ENCODE measurements at regions not wholly inside any gene's neighbourhood (a gene's known extent, or its start where the extent isn't known, plus 50 kb on each side); places are given as distances from the start of the nearest gene placed in this dataset.

- 0% methylated on average over 1 of the region's 1 CpG for WGBS (ENCODE audit: low lambda C conversion rate)
- H4K20me1 ChIP-seq (ENCODE audit: insufficient read depth, low read length) = no peaks in the 10 kb centered on the region
- no peaks in the 10 kb centered on the region for H3K9me3 ChIP-seq (ENCODE audit: low read length)
- ChIA-PET POLR2A (no interaction called here), CTCF (ENCODE audit: low intra/inter-chr PET ratio, low total read pairs) (no interaction called here)
- no peak overlapping the region for H3K4me2 ChIP-seq (ENCODE audit: low read depth, low read length)
- in situ Hi-C loops (cut with HindIII; ENCODE audit: extremely low pct_ligation_motif_present, low pct_unique_long_range_greater_than_20kb) (no loop called here), intact Hi-C loops (cut with micrococcal nuclease; ENCODE audit: unreplicated experiment) (no loop called here)
- no TSS peak for BruUV-seq (replicated peaks)
- H3K4me1 ChIP-seq (ENCODE audit: insufficient read depth, low read length) = no peaks in the 10 kb centered on the region
- H3K27ac ChIP-seq (ENCODE audit: extremely low read length, insufficient read depth, low read length) = no peak overlapping the region
- H3K9ac ChIP-seq (ENCODE audit: insufficient read depth, low read depth, low read length) = no peak overlapping the region
- no peak overlapping the region for H3K4me3 ChIP-seq (replicated peaks in 1 of 3; ENCODE audit: insufficient read depth in 1 of 3, low read depth in 2 of 3, low read length in 3 of 3)
- FAIRE-seq (no peak), DNase-seq (ENCODE audit: low spot score) (no peak), ATAC-seq (no peak)
- no peaks in the 10 kb centered on the region for H3K79me2 ChIP-seq (ENCODE audit: insufficient read depth, low read length)
- no peak overlapping the region for H2AFZ ChIP-seq (ENCODE audit: low read length)
- no peaks in the 10 kb centered on the region for H3K36me3 ChIP-seq (replicated peaks in 1 of 2; ENCODE audit: control insufficient read depth in 1 of 2, insufficient read depth in 2 of 2, low read length in 2 of 2)
- no peaks in the 10 kb centered on the region for H3K27me3 ChIP-seq (ENCODE audit: control insufficient read depth in 1 of 2, insufficient read depth in 2 of 2, low read length in 2 of 2)
- TF ChIP-seq ZNF33B (CRISPR knock-in tag; IDR thresholded peaks at IDR 0.05) (no peak), ZFP37 (CRISPR knock-in tag; IDR thresholded peaks at IDR 0.05; ENCODE audit: borderline replicate concordance) (no peak), NFE2L1 (CRISPR knock-in tag; IDR thresholded peaks at IDR 0.05; ENCODE audit: borderline replicate concordance) (no peak), RFX3 (CRISPR knock-in tag; IDR thresholded peaks at IDR 0.05) (no peak), ZNF879 (CRISPR knock-in tag; IDR thresholded peaks at IDR 0.05) (no peak), ZNF460 (CRISPR knock-in tag; IDR thresholded peaks at IDR 0.05; ENCODE audit: borderline replicate concordance) (no peak), HNRNPL (IDR thresholded peaks at IDR 0.05; ENCODE audit: low read depth, low read length) (no peak), ZNF674 (CRISPR knock-in tag; IDR thresholded peaks at IDR 0.05; ENCODE audit: low read depth) (no peak), ZNF614 (CRISPR knock-in tag; IDR thresholded peaks at IDR 0.05; ENCODE audit: borderline replicate concordance) (no peak), CENPX (CRISPR knock-in tag; IDR thresholded peaks at IDR 0.05) (no peak), SMAD1 (CRISPR knock-in tag; IDR thresholded peaks at IDR 0.05; ENCODE audit: borderline replicate concordance, low read depth) (no peak)
- TF ChIP-seq, protein P1, sequence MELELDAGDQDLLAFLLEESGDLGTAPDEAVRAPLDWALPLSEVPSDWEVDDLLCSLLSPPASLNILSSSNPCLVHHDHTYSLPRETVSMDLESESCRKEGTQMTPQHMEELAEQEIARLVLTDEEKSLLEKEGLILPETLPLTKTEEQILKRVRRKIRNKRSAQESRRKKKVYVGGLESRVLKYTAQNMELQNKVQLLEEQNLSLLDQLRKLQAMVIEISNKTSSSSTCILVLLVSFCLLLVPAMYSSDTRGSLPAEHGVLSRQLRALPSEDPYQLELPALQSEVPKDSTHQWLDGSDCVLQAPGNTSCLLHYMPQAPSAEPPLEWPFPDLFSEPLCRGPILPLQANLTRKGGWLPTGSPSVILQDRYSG (CRISPR knock-in tag; IDR thresholded peaks at IDR 0.05) = no peak
- TF ChIP-seq, protein P2, sequence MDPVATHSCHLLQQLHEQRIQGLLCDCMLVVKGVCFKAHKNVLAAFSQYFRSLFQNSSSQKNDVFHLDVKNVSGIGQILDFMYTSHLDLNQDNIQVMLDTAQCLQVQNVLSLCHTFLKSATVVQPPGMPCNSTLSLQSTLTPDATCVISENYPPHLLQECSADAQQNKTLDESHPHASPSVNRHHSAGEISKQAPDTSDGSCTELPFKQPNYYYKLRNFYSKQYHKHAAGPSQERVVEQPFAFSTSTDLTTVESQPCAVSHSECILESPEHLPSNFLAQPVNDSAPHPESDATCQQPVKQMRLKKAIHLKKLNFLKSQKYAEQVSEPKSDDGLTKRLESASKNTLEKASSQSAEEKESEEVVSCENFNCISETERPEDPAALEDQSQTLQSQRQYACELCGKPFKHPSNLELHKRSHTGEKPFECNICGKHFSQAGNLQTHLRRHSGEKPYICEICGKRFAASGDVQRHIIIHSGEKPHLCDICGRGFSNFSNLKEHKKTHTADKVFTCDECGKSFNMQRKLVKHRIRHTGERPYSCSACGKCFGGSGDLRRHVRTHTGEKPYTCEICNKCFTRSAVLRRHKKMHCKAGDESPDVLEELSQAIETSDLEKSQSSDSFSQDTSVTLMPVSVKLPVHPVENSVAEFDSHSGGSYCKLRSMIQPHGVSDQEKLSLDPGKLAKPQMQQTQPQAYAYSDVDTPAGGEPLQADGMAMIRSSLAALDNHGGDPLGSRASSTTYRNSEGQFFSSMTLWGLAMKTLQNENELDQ (CRISPR knock-in tag; IDR thresholded peaks at IDR 0.05; ENCODE audit: borderline replicate concordance) = no peak
- TF ChIP-seq, protein P3, sequence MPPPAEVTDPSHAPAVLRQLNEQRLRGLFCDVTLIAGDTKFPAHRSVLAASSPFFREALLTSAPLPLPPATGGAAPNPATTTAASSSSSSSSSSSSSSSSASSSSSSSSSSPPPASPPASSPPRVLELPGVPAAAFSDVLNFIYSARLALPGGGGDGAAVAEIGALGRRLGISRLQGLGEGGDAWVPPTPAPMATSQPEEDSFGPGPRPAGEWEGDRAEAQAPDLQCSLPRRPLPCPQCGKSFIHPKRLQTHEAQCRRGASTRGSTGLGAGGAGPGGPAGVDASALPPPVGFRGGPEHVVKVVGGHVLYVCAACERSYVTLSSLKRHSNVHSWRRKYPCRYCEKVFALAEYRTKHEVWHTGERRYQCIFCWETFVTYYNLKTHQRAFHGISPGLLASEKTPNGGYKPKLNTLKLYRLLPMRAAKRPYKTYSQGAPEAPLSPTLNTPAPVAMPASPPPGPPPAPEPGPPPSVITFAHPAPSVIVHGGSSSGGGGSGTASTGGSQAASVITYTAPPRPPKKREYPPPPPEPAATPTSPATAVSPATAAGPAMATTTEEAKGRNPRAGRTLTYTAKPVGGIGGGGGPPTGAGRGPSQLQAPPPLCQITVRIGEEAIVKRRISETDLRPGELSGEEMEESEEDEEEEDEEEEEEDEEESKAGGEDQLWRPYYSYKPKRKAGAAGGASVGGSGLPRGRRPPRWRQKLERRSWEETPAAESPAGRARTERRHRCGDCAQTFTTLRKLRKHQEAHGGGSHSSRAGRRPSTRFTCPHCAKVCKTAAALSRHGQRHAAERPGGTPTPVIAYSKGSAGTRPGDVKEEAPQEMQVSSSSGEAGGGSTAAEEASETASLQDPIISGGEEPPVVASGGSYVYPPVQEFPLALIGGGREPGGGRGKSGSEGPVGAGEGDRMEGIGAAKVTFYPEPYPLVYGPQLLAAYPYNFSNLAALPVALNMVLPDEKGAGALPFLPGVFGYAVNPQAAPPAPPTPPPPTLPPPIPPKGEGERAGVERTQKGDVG (CRISPR knock-in tag; IDR thresholded peaks at IDR 0.05; ENCODE audit: borderline replicate concordance) = no peak
- TF ChIP-seq, protein P4, sequence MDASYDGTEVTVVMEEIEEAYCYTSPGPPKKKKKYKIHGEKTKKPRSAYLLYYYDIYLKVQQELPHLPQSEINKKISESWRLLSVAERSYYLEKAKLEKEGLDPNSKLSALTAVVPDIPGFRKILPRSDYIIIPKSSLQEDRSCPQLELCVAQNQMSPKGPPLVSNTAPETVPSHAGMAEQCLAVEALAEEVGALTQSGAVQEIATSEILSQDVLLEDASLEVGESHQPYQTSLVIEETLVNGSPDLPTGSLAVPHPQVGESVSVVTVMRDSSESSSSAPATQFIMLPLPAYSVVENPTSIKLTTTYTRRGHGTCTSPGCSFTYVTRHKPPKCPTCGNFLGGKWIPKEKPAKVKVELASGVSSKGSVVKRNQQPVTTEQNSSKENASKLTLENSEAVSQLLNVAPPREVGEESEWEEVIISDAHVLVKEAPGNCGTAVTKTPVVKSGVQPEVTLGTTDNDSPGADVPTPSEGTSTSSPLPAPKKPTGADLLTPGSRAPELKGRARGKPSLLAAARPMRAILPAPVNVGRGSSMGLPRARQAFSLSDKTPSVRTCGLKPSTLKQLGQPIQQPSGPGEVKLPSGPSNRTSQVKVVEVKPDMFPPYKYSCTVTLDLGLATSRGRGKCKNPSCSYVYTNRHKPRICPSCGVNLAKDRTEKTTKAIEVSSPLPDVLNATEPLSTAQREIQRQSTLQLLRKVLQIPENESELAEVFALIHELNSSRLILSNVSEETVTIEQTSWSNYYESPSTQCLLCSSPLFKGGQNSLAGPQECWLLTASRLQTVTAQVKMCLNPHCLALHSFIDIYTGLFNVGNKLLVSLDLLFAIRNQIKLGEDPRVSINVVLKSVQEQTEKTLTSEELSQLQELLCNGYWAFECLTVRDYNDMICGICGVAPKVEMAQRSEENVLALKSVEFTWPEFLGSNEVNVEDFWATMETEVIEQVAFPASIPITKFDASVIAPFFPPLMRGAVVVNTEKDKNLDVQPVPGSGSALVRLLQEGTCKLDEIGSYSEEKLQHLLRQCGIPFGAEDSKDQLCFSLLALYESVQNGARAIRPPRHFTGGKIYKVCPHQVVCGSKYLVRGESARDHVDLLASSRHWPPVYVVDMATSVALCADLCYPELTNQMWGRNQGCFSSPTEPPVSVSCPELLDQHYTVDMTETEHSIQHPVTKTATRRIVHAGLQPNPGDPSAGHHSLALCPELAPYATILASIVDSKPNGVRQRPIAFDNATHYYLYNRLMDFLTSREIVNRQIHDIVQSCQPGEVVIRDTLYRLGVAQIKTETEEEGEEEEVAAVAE (CRISPR knock-in tag; IDR thresholded peaks at IDR 0.05; ENCODE audit: borderline replicate concordance) = no peak
These were observed 85.2 kb upstream of the SEMA3C start for GRCh38 chr7:81004098-81004497.

Data from HepG2 (cell line).